ENCODE measurements at regions not wholly inside any gene's neighbourhood (a gene's known extent, or its start where the extent isn't known, plus 50 kb on each side); places are given as distances from the start of the nearest gene placed in this dataset.
A peak's percentile ranks its signal among the peaks of the same experiment; 100 is the strongest.

DNA sequence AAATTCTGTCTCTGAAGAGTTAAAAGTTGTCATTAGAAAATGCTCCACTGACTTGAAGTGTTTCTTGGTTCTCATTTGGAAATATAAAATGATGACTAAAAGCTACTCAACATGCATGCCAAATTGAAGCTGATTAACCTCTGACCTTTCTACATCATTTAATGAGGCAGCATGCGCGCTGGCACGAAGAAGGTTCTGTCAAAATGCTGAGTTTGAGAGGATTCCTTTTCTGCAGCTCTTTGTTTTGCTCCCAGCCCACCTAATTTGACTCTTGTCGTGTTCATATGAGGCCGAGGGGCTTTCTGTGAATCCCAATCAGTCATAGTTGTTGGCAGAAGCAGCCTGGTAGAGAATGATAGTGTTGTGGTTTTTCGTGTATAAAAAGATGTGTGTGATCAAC is 153.4 kb downstream of the BRMS1L start:
- TF ChIP-seq EP300 (IDR thresholded peaks at IDR 0.05) = no peak
- TF ChIP-seq POLR2A (IDR thresholded peaks at IDR 0.05) = no peak
- TF ChIP-seq CTCF (IDR thresholded peaks at IDR 0.05) = no peak
- DNase-seq (ENCODE audit: low spot score in 2 of 2) = no peak
- H3K4me3 ChIP-seq = no peak overlapping the region

GRCh38 chr14:35978561-35978960 is 152.4 kb downstream of the BRMS1L start:
- no peak for DNase-seq (ENCODE audit: low spot score in 2 of 2)
- H3K4me1 ChIP-seq = peaks cover 0 to 8% (median 0%) of the 10 kb centered on the region in 4 donors
- H3K9me3 ChIP-seq = peaks cover 0 to 4% (median 0%) of the 10 kb centered on the region in 4 donors
- H3K27me3 ChIP-seq = no peaks in the 10 kb centered on the region
- H3K4me3 ChIP-seq = no peak overlapping the region
- peak overlapping the region in 1 of 4 donors; percentile 26 for H3K27ac ChIP-seq
- 59 to 68% methylated on average over 3 to 6 of the region's 6 CpGs for WGBS, 2 donors
- no peaks in the 10 kb centered on the region for H3K36me3 ChIP-seq
- TF ChIP-seq CTCF (IDR thresholded peaks at IDR 0.05) (no peak), POLR2A (IDR thresholded peaks at IDR 0.05) (no peak), EP300 (IDR thresholded peaks at IDR 0.05) (no peak)

More for the DNA sequence above, 153.4 kb downstream of the BRMS1L start:
- Histone ChIP-seq H3K36me3 (no peaks in the 10 kb centered on the region), H3K4me1 (peaks cover 0 to 8% (median 0%) of the 10 kb centered on the region in 4 donors), H3K9me3 (peaks cover 0 to 4% (median 0%) of the 10 kb centered on the region in 4 donors), H3K27ac (peak overlapping the region in 2 of 4 donors; percentile 26 to 51), H3K27me3 (no peaks in the 10 kb centered on the region)
- WGBS, 2 donors = 31 to 35% methylated on average over 6 of the region's 6 CpGs

GRCh38 chr14:35975814-35976213 is 149.7 kb downstream of the BRMS1L start:
- TF ChIP-seq CTCF (IDR thresholded peaks at IDR 0.05) (no peak), EP300 (IDR thresholded peaks at IDR 0.05) (no peak), POLR2A (IDR thresholded peaks at IDR 0.05) (no peak)
- no peak for DNase-seq (ENCODE audit: low spot score in 2 of 2)
- 94 to 96% methylated on average over 4 of the region's 4 CpGs for WGBS, 2 donors
- Histone ChIP-seq H3K4me3 (no peak overlapping the region), H3K27ac (no peak overlapping the region), H3K9me3 (peaks cover 0 to 4% (median 0%) of the 10 kb centered on the region in 4 donors), H3K36me3 (no peaks in the 10 kb centered on the region), H3K27me3 (no peaks in the 10 kb centered on the region), H3K4me1 (peaks cover 0 to 8% (median 0%) of the 10 kb centered on the region in 4 donors)

DNA sequence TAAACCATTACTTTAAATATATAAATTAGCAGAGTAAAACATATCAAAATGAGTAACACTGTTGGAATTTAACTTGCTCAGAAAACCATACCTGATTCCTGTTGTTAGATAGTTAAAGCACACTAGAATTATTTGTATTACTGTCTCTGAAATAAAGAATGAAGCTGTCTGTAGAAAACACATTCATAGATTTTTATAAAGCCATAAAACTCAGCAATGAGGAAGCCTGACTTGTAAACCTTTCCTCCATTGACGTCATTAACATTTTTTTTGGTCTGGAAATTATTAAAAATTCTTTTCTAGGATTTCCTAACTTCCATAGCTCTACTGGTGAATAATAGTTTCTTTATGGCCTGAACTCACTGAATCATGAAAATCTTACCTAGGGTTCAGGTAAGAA is 147.6 kb downstream of the BRMS1L start:
- Histone ChIP-seq H3K4me3 (no peak overlapping the region), H3K4me1 (no peaks in the 10 kb centered on the region), H3K27me3 (no peaks in the 10 kb centered on the region), H3K36me3 (no peaks in the 10 kb centered on the region), H3K27ac (no peak overlapping the region), H3K9me3 (peaks cover 0 to 4% (median 0%) of the 10 kb centered on the region in 4 donors)
- no peak for DNase-seq (ENCODE audit: low spot score in 2 of 2)
- WGBS, 2 donors = 52 to 70% methylated on average over 1 of the region's 1 CpG
- TF ChIP-seq CTCF (IDR thresholded peaks at IDR 0.05) (no peak), POLR2A (IDR thresholded peaks at IDR 0.05) (no peak), EP300 (IDR thresholded peaks at IDR 0.05) (no peak)

DNA sequence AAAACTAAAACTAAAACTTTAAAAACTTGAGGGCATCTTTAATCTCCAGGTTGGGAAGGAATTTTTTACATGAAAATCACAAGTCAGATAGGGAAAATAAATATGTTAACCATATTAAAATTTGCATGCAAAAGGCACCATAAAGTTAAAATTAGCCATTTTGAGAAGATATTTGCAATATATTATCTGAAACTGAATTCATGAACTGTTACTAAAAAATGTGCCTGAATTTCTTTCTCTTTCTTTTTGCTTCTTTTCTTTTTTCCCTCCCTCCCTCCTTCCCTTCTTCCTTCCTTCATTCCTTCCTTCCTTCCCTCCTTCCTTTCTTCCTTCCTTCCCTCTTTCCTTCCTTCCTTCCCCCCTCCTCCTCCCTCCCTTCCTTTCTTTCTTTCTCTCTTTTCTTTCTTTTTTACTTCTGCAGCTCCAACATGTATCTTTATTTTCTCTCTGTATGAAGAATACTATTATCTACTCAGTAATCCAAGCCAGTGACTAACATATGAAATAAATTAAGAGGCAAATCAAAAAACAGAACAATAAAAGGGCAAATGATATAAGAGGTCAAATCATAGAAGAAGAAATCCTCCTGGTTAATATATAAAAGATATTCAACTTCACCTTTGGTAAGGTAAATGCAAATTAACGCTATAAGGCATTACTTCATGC is 146.0 kb downstream of the BRMS1L start:
- Histone ChIP-seq H3K27ac (no peak overlapping the region), H3K4me1 (no peaks in the 10 kb centered on the region), H3K4me3 (no peak overlapping the region), H3K9me3 (peaks cover 0 to 4% (median 0%) of the 10 kb centered on the region in 4 donors), H3K36me3 (no peaks in the 10 kb centered on the region), H3K27me3 (no peaks in the 10 kb centered on the region)
- WGBS, 2 donors = 82 to 85% methylated on average over 1 of the region's 1 CpG
- no peak for DNase-seq (ENCODE audit: low spot score in 2 of 2)
- TF ChIP-seq POLR2A (IDR thresholded peaks at IDR 0.05) = no peak
- no peak for TF ChIP-seq CTCF (IDR thresholded peaks at IDR 0.05)
- no peak for TF ChIP-seq EP300 (IDR thresholded peaks at IDR 0.05)

Data from tibial nerve (tissue), 4 donors.